Coronary artery (tissue), 2 donors: ENCODE measurements at regions not wholly inside any gene's neighbourhood (a gene's known extent, or its start where the extent isn't known, plus 50 kb on each side); places are given as distances from the start of the nearest gene placed in this dataset.

Experiments used
- DNase-seq: peaks from one replicate; pipeline ENCODE4 v3.0.0-alpha.2; 2017; ENCODE audit warnings: low spot score
- H3K27ac ChIP-seq, 2 donors: fragments of 200-600 bp; sonication (generic); one replicate each; pipeline ENCODE4 v1.5.1; 2016 to 2019
- H3K4me3 ChIP-seq: fragments of 200-600 bp; sonication (generic); 2 replicates; pipeline ENCODE4 v1.5.1; 2016; ENCODE audit warnings: mild to moderate bottlenecking, moderate library complexity
- TF ChIP-seq, protein P1 (sequence below): fragments of 200-600 bp; sonication (generic); IDR thresholded peaks from one replicate; pipeline ENCODE4 v1.5.1; 2019; ENCODE audit warnings: antibody characterized with exemption

DNA sequence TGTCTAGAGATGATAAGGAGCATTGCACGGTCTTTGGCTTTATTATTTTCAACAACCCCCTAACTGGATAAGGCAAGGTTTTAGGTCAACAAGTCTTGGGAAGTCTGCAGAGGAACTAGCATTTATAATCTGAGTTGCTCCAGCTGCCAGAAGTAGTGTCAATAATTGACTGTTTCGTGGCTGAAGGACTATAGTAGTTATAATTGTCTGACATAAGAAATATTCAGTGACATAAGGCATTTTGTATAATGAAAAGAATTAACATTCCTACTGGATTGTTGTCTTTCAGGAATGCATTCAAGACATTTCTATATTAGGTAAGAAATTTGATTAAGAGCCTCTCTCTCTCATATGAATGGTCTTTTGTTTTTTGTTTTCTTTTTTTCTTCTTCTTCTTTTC lies 136.9 kb upstream of the SGK1 start:
- Histone ChIP-seq H3K27ac (no peak overlapping the region), H3K4me3 (no peak overlapping the region)
- DNase-seq: no peak
- TF ChIP-seq, protein P1, sequence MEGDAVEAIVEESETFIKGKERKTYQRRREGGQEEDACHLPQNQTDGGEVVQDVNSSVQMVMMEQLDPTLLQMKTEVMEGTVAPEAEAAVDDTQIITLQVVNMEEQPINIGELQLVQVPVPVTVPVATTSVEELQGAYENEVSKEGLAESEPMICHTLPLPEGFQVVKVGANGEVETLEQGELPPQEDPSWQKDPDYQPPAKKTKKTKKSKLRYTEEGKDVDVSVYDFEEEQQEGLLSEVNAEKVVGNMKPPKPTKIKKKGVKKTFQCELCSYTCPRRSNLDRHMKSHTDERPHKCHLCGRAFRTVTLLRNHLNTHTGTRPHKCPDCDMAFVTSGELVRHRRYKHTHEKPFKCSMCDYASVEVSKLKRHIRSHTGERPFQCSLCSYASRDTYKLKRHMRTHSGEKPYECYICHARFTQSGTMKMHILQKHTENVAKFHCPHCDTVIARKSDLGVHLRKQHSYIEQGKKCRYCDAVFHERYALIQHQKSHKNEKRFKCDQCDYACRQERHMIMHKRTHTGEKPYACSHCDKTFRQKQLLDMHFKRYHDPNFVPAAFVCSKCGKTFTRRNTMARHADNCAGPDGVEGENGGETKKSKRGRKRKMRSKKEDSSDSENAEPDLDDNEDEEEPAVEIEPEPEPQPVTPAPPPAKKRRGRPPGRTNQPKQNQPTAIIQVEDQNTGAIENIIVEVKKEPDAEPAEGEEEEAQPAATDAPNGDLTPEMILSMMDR: no peak

DNA sequence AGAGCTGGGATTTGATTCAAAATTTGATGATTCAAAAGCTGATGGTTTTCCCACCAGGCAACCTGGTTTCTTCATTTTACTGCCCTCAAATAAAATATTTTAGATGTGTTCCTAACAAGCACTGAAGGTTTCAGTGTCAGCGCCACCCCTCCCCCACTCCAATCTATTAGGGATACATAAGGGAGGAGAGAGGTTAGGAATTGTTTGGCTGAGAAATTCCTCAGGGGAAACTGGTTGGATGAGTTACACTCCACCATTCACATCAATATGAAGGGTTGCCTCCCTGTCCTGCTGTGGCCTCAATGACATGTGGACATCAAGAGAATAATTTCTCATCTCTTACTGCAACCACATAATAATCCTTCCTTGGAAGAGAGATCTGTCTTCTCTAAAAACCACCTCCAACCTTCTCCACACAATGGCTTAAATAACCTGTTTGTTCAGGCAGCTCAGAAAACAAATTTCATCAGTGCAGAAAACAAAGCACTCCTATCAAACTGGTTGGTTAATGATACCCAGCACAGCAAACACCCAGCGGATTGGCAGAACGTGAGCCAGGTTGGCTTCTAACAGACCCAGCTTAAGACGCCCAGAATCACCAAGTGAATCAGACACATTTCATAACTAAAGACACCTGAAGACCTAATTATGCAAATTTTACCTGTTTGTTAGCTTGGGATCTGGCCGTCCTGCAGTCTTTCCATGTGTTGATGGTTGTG lies 136.0 kb upstream of the SGK1 start:
- H3K4me3 ChIP-seq: no peak overlapping the region
- TF ChIP-seq, protein P1: no peak
- no peak for DNase-seq
- H3K27ac ChIP-seq: no peak overlapping the region

DNA sequence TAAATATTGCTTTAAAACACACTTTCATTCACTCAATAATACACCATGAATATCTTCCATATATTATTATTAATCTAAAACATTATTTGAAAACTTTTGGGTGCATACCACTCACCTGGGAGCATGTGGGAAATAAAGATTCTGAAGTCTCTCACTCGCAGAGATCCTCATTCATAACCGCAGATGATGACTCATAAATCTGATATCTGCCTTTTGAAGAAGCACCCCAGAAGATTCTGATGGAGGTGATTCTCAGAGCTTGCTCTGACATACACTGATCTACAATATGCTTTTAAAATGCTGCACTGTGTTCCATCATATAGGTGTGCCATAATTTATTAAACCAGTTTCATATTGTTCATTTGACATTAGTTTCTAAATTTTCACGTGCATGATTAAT lies 135.0 kb upstream of the SGK1 start:
- TF ChIP-seq, protein P1: no peak
- no peak for DNase-seq
- no peak overlapping the region for H3K4me3 ChIP-seq
- H3K27ac ChIP-seq: no peak overlapping the region

DNA sequence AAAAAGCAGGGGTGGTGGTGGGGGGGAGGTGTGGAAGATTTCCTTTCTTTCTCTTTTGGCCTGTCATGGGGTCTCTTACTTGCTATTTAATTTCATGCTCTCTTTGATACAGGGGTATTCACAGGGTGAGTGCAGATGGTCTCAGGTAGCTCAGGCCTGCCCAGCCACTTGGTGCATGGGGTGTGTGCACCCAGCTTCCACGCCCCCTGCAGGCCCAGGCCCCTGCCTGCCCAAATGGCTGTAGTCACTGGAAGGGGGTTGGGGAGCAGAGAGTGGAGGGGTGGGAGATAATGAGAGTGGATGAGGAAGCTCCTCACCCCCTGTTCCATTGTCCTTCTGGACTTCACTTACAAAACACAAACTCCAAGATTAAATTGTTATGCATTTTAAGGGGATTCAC lies 133.6 kb upstream of the SGK1 start:
- no peak overlapping the region for H3K4me3 ChIP-seq
- no peak overlapping the region for H3K27ac ChIP-seq
- DNase-seq: no peak
- TF ChIP-seq, protein P1: no peak

DNA sequence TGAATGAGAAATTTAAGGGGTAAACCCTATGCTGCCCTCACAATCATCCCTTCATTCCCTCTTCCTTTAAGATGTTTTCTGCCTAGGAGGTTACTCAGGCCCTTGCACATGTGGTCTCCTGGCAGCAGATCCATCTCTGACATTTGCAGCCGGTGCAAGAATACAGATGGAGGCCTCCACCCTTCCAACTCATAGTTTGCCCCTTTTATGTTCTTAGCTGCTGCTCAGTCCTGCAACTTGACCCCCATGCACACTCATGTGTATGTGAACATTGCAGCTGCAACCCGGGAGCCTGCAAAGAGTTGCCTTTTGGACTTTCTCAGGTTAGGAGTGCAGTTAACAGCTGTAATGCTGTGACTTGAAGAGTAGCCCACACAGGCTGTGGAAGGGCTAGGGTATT lies 131.9 kb upstream of the SGK1 start:
- no peak overlapping the region for H3K4me3 ChIP-seq
- no peak for DNase-seq
- H3K27ac ChIP-seq: no peak overlapping the region
- TF ChIP-seq, protein P1: no peak

DNA sequence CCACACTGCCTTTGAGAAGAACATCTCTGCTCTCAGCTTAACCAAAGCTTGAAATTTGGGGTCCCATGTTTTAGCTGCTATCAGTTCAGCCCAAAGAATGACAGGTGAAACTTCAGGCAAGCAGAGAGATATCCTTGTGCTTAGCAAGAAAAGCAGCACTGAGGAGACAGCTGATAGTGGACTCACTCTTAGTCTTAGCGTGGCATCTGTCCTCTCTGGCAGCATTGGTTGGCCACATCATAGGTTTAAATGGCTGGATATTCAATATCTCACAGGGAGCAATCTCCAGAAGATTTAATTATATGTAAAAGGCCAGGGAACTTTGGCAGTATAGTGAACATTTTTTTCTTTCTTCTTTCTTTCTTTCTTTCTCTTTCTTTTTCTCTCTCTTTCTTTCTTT lies 131.1 kb upstream of the SGK1 start:
- no peak overlapping the region for H3K4me3 ChIP-seq

More for the DNA sequence above, 131.1 kb upstream of the SGK1 start:
- no peak for DNase-seq
- TF ChIP-seq, protein P1: no peak
- H3K27ac ChIP-seq: no peak overlapping the region
